ENCODE measurements at regions not wholly inside any gene's neighbourhood (a gene's known extent, or its start where the extent isn't known, plus 50 kb on each side); places are given as distances from the start of the nearest gene placed in this dataset.
"Not testable (repeated sequence)": the region's sequence is repeated elsewhere in the genome, so short reads cannot be mapped to it uniquely, and the experiment has no call there.

- H3K36me3 ChIP-seq (replicated peaks in 1 of 2) = no peaks in the 10 kb centered on the region
- no peaks in the 10 kb centered on the region for H3K27me3 ChIP-seq
- intact Hi-C loops (cut with DNase I) = no loop called here
- no peak for DNase-seq
- no peak overlapping the region for H3K27ac ChIP-seq
- TF ChIP-seq CTCF (IDR thresholded peaks at IDR 0.05) = no peak
- TF ChIP-seq POLR2A (IDR thresholded peaks at IDR 0.05) = no peak
- WGBS, 4 donors = 83 to 92% (median 88%) methylated on average over 6 to 11 of the region's 11 CpGs
- H3K9me3 ChIP-seq (replicated peaks in 1 of 3) = no peaks in the 10 kb centered on the region
- no peak overlapping the region for H3K4me3 ChIP-seq
- H3K4me1 ChIP-seq (replicated peaks in 1 of 2) = no peaks in the 10 kb centered on the region
Observed at GRCh38 chr20:53725575-53725970, 131.9 kb upstream of the ZNF217 start.

GRCh38 chr20:53723621-53724020, 130.0 kb upstream of the ZNF217 start:
- WGBS, 4 donors = 74 to 88% (median 79%) methylated on average over 7 of the region's 7 CpGs
- Histone ChIP-seq H3K9me3 (replicated peaks in 1 of 3) (no peaks in the 10 kb centered on the region), H3K36me3 (replicated peaks in 1 of 2) (no peaks in the 10 kb centered on the region), H3K4me3 (no peak overlapping the region), H3K27ac (no peak overlapping the region), H3K27me3 (no peaks in the 10 kb centered on the region), H3K4me1 (replicated peaks in 1 of 2) (no peaks in the 10 kb centered on the region)
- DNase-seq = no peak
- intact Hi-C loops (cut with DNase I) = no loop called here
- TF ChIP-seq CTCF (IDR thresholded peaks at IDR 0.05) (no peak), POLR2A (IDR thresholded peaks at IDR 0.05) (no peak)

- Histone ChIP-seq H3K27ac (no peak overlapping the region), H3K9me3 (replicated peaks in 1 of 3) (no peaks in the 10 kb centered on the region), H3K36me3 (replicated peaks in 1 of 2) (no peaks in the 10 kb centered on the region), H3K4me3 (no peak overlapping the region), H3K4me1 (replicated peaks in 1 of 2) (no peaks in the 10 kb centered on the region), H3K27me3 (no peaks in the 10 kb centered on the region)
- WGBS, 4 donors = 74 to 88% (median 81%) methylated on average over 3 of the region's 3 CpGs
- DNase-seq = no peak
- TF ChIP-seq CTCF (IDR thresholded peaks at IDR 0.05) (no peak), POLR2A (IDR thresholded peaks at IDR 0.05) (no peak)
- intact Hi-C loops (cut with DNase I) = no loop called here
Observed at GRCh38 chr20:53723045-53723444, 129.4 kb upstream of the ZNF217 start.

- TF ChIP-seq CTCF (IDR thresholded peaks at IDR 0.05) (no peak), POLR2A (IDR thresholded peaks at IDR 0.05) (no peak)
- intact Hi-C loops (cut with DNase I) = no loop called here
- Histone ChIP-seq H3K4me1 (replicated peaks in 1 of 2) (no peaks in the 10 kb centered on the region), H3K36me3 (replicated peaks in 1 of 2) (no peaks in the 10 kb centered on the region), H3K27me3 (no peaks in the 10 kb centered on the region), H3K27ac (no peak overlapping the region), H3K4me3 (no peak overlapping the region), H3K9me3 (replicated peaks in 1 of 3) (no peaks in the 10 kb centered on the region)
- WGBS, 4 donors = 91 to 94% (median 92%) methylated on average over 5 of the region's 5 CpGs
- no peak for DNase-seq
Observed at GRCh38 chr20:53722515-53723036, 128.9 kb upstream of the ZNF217 start.

GRCh38 chr20:53721445-53721963, 127.9 kb upstream of the ZNF217 start:
- H3K4me1 ChIP-seq (replicated peaks in 1 of 2); H3K27ac ChIP-seq; H3K4me3 ChIP-seq; H3K9me3 ChIP-seq (replicated peaks in 1 of 3); intact Hi-C loops (cut with DNase I); H3K27me3 ChIP-seq; H3K36me3 ChIP-seq (replicated peaks in 1 of 2); DNase-seq: not testable (repeated sequence)
- 86 to 95% (median 93%) methylated on average over 6 of the region's 6 CpGs for WGBS, 4 donors

GRCh38 chr20:53719171-53719803, 125.6 kb upstream of the ZNF217 start:
- intact Hi-C loops (cut with DNase I); H3K36me3 ChIP-seq (replicated peaks in 1 of 2); H3K4me3 ChIP-seq; H3K27ac ChIP-seq; H3K4me1 ChIP-seq (replicated peaks in 1 of 2); DNase-seq; H3K9me3 ChIP-seq (replicated peaks in 1 of 3); H3K27me3 ChIP-seq: not testable (repeated sequence)
- WGBS, 4 donors = 90 to 95% (median 92%) methylated on average over 8 of the region's 8 CpGs

Data from adrenal gland (tissue), 9 donors.